Activated CD4-positive, alpha-beta T cell treated with anti-CD3 and anti-CD28 coated beads, Interleukin-2, amount 10 ng/mL, durations not matched to agents 7 days and 5 days (primary cell): ENCODE measurements at regions not wholly inside any gene's neighbourhood (a gene's known extent, or its start where the extent isn't known, plus 50 kb on each side); places are given as distances from the start of the nearest gene placed in this dataset.
"Not testable (repeated sequence)": the region's sequence is repeated elsewhere in the genome, so short reads cannot be mapped to it uniquely, and the experiment has no call there.

ENCODE experiments used
- CTCF ChIA-PET: fragments of 350-600 bp; sonication (Branson Sonifier 250); formaldehyde crosslinking; loops from one replicate; lab custom pipeline; 2021; ENCODE audit warnings: antibody characterized with exemption; lab: Charles Lee
- POLR2A ChIA-PET: fragments of 350-600 bp; sonication (Branson Sonifier 250); formaldehyde crosslinking; loops from one replicate; lab custom pipeline; 2021; ENCODE audit warnings: antibody characterized with exemption; lab: Charles Lee
- DNase-seq: peaks from one replicate; pipeline ENCODE4 v3.0.0-alpha.2; 2020
- H3K27ac Mint-ChIP-seq: one replicate; pipeline ENCODE4 v1.8.0; 2021; ENCODE audit warnings: mild to moderate bottlenecking, moderate library complexity, mixed read lengths
- H3K27me3 Mint-ChIP-seq: one replicate; pipeline ENCODE4 v1.8.0; 2021; ENCODE audit warnings: mixed read lengths
- H3K36me3 Mint-ChIP-seq: one replicate; pipeline ENCODE4 v1.8.0; 2021; ENCODE audit warnings: low read depth, mixed read lengths
- H3K4me1 Mint-ChIP-seq: one replicate; pipeline ENCODE4 v1.8.0; 2021; ENCODE audit warnings: mixed read lengths
- H3K4me3 Mint-ChIP-seq: one replicate; pipeline ENCODE4 v1.8.0; 2021; ENCODE audit warnings: mild to moderate bottlenecking, moderate library complexity, mixed read lengths
- H3K9me3 Mint-ChIP-seq: one replicate; pipeline ENCODE4 v1.8.0; 2021; ENCODE audit warnings: mixed read lengths

DNA sequence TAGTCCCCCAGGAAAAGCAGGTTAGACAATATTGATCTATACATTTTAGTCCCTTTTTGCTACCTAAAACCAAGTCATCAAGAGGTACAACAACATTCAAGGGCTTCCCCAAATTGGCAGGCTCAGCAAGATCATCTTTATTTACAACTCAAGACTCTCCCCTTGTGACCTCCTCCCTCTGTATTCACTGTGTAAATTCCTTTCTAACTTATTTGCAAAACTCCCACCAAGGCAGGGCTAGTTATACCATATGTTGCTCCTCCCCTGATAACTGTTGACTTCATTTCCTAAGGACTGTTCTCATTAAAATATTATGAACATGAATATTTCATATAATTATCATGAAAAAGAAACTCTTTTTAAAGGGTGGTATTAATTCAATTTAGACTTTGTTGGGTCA lies 275.6 kb downstream of the DTHD1 start:
- H3K27ac Mint-ChIP-seq, result no peak overlapping the region
- H3K4me1 Mint-ChIP-seq, result peaks cover 6% of the 10 kb centered on the region
- no peak overlapping the region for H3K4me3 Mint-ChIP-seq
- ChIA-PET CTCF (no interaction called here), POLR2A (no interaction called here)
- no peaks in the 10 kb centered on the region for H3K36me3 Mint-ChIP-seq
- DNase-seq, result no peak
- peaks cover 4% of the 10 kb centered on the region for H3K27me3 Mint-ChIP-seq
- H3K9me3 Mint-ChIP-seq, result no peaks in the 10 kb centered on the region

DNA sequence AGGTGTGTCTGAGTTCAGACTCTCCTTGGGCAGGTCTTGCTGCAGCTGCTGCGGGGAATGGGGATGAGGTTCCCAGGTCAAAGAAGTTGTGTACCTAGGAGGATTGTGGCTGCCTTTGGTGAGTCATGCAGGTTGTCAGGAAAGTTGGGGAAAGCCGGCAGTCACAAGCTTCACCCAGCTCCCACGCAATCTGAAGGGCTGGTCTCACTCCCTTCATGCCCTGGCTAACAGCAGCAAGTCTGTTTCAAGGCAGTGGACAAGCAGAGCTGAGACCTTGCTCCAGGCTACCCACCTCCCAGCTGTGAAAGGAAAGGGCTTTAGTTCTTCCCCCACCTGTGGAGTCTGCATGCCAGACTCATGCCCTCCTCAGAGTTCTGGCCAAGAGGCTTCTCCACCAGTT lies 287.2 kb downstream of the DTHD1 start:
- POLR2A ChIA-PET, result interaction anchor here (0.6 kb wide), 1 partner anchor 623 kb away, joined by 3 read pairs; no protein-coding TSS in a partner anchor
- Mint-ChIP-seq H3K27ac (no peak overlapping the region), H3K9me3 (no peaks in the 10 kb centered on the region), H3K4me3 (no peak overlapping the region), H3K4me1 (no peaks in the 10 kb centered on the region), H3K36me3 (no peaks in the 10 kb centered on the region), H3K27me3 (no peaks in the 10 kb centered on the region)
- CTCF ChIA-PET, result interaction anchor here (0.6 kb wide), 1 partner anchor 102 kb away, joined by 3 read pairs; no protein-coding TSS in a partner anchor
- no peak for DNase-seq

DNA sequence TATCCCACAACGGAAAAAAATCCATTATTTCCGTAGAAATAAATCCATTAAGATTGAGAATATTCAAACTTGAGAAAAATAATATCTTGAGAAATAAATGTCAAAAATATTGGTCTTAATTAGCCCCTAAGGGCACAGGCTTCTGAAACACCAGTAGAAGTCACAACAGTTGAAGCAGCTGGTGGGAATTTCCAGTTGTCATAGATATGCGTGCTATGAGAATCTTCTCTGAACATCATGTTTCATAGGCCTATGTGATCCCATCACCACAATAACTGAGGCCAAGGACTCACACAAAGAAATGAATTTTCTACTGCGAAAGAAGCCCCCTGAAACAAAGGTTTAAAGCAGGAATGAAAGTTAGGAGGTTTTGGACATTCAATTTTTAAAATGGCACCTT lies 292.0 kb downstream of the DTHD1 start:
- Mint-ChIP-seq H3K4me1 (no peaks in the 10 kb centered on the region), H3K36me3 (no peaks in the 10 kb centered on the region), H3K4me3 (no peak overlapping the region), H3K27me3 (no peaks in the 10 kb centered on the region), H3K9me3 (no peaks in the 10 kb centered on the region), H3K27ac (no peak overlapping the region)
- POLR2A ChIA-PET, result no interaction called here
- CTCF ChIA-PET, result no interaction called here
- no peak for DNase-seq

DNA sequence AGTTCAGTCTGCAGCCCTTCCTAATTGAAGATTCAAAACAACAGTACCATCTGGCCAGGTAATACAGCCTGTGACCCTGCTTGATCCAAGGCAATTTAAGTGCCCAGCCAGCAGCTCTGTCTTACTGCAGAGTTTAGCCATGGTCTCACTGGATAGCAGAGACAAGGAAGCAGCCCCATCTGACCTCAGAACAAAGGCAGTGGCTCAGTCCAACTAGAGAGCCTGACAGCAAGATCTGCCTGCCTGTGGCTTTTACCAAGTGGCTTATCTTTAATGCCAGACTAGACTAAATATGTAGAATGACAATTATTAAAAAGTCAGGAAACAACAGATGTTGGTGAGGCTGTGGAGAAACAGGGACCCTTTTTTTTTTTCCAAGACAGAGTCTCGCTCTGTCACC lies 293.4 kb downstream of the DTHD1 start:
- H3K4me1 Mint-ChIP-seq, result no peaks in the 10 kb centered on the region
- H3K27me3 Mint-ChIP-seq, result no peaks in the 10 kb centered on the region
- ChIA-PET CTCF (no interaction called here), POLR2A (no interaction called here)
- H3K27ac Mint-ChIP-seq, result no peak overlapping the region
- H3K36me3 Mint-ChIP-seq, result no peaks in the 10 kb centered on the region
- DNase-seq, result no peak
- H3K4me3 Mint-ChIP-seq, result no peak overlapping the region
- no peaks in the 10 kb centered on the region for H3K9me3 Mint-ChIP-seq

DNA sequence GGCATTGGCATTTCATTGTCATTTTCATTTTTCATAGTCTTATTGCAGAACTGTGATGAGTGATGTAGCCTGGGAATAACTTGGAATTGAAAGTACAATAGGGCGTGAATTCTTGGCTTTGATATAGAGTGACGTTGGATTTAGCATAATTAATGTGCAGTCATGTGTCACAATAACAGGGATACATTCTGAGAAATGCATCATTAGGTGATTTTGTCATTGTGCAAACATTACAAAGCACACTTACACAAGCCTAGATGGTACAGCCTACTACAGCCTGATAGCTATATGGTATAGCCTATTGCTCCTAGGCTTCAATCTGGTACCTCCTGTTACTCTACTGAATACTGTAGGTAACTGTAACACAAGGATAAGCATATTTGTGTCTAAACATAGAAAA lies 300.8 kb downstream of the DTHD1 start:
- Mint-ChIP-seq H3K4me3 (no peak overlapping the region), H3K36me3 (no peaks in the 10 kb centered on the region), H3K27me3 (no peaks in the 10 kb centered on the region), H3K9me3 (peaks cover 6% of the 10 kb centered on the region), H3K27ac (no peak overlapping the region), H3K4me1 (no peaks in the 10 kb centered on the region)
- DNase-seq, result no peak
- ChIA-PET CTCF (no interaction called here), POLR2A (no interaction called here)

DNA sequence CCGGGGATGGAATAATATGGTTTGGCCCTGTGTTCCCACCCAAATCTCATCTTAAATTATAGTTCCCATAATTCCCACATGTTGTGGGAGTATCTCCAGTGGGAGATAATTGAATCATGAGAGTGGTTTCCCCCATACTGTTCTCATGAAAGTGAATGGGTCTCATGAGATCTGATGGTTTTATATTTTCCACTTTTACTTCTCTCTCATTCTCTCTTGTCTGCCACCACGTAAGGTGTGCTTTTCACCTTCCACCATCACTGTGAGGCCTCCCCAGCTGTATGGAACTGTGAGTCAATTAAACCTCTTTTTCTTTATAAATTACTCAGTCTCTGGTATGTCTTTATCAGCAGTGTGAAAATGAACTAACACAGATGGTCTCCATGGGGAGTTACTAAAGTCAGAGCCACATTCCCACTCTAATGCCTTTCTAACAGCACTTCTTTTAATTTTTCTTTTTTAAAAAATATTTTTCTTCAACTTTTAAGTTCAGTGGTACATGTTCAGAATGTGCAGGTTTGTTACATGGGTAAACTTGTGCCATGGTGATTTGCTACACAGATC lies 306.6 kb downstream of the DTHD1 start:
- ChIA-PET POLR2A (no interaction called here), CTCF (no interaction called here)
- Mint-ChIP-seq H3K9me3 (peaks cover 12% of the 10 kb centered on the region), H3K36me3 (no peaks in the 10 kb centered on the region), H3K4me3 (no peak overlapping the region), H3K27me3 (no peaks in the 10 kb centered on the region), H3K4me1 (no peaks in the 10 kb centered on the region), H3K27ac (no peak overlapping the region)
- DNase-seq, result no peak

DNA sequence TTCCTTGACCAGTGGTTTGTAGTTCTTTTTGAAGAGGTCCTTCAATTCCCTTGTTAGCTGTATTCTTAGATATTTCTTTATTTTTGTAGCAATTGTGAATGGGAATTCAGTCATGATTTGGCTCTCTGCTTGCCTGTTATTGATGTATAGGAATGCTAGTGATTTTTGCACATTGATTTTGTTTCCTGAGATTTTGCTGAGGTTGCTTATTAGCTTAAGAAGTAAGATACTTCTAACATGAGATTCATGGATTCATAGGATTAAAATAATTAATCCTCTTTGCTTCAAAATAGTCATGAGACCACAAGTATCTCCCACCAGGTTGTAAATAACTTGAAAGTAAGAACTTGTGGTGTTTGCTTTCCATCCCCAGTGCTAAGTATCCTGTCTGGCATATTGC lies 308.9 kb downstream of the DTHD1 start:
- Mint-ChIP-seq H3K27me3 (no peaks in the 10 kb centered on the region), H3K4me1 (no peaks in the 10 kb centered on the region), H3K9me3 (peaks cover 12% of the 10 kb centered on the region), H3K27ac (no peak overlapping the region), H3K4me3 (no peak overlapping the region), H3K36me3 (no peaks in the 10 kb centered on the region)
- ChIA-PET CTCF (no interaction called here), POLR2A (no interaction called here)
- no peak for DNase-seq

DNA sequence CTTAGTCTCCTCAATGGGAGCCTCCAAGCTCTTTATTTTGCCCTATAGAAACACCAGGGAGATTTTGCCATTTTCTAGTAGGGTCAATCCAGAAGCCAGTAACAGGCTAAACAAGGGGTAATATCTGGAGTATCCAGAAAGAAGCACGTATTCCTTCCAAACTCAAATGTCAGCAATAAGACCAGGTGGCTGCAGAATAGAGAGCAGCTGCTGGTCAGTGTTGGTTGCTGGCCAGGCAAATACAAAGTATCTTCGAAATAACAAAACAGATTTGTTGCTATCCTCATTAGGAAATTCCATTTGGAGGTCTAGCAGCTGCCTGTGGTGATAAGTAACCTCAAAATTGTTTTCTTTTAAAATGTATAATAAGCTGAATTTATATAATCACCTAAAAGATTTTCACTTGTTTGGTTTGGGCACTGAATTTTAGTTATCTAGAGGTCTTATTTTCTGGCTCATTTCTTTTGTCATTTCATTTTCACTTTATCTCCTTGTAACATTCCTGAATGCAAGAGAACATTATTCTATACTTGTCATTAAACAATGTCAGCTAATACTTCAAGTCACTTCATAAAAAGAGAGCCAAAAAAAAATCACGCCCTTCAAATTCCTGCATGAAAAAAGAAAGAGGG lies 320.6 kb downstream of the DTHD1 start:
- Mint-ChIP-seq H3K27ac (no peak overlapping the region), H3K36me3 (no peaks in the 10 kb centered on the region), H3K4me3 (no peak overlapping the region), H3K27me3 (no peaks in the 10 kb centered on the region), H3K4me1 (no peaks in the 10 kb centered on the region), H3K9me3 (no peaks in the 10 kb centered on the region)
- no peak for DNase-seq
- ChIA-PET CTCF (no interaction called here), POLR2A (no interaction called here)

- H3K36me3 Mint-ChIP-seq, result no peaks in the 10 kb centered on the region
- peaks cover 3% of the 10 kb centered on the region for H3K9me3 Mint-ChIP-seq
- no peak overlapping the region for H3K4me3 Mint-ChIP-seq
- H3K27me3 Mint-ChIP-seq, result no peaks in the 10 kb centered on the region
- POLR2A ChIA-PET, result no interaction called here
- no peak overlapping the region for H3K27ac Mint-ChIP-seq
- no peak for DNase-seq
- no peaks in the 10 kb centered on the region for H3K4me1 Mint-ChIP-seq
- CTCF ChIA-PET, result interaction anchor here (0.9 kb wide), 1 partner anchor 21 kb away, joined by 3 read pairs; no protein-coding TSS in a partner anchor
Measured at GRCh38 chr4:36609661-36610060, 328.2 kb downstream of the DTHD1 start.

- no peak overlapping the region for H3K4me3 Mint-ChIP-seq
- CTCF ChIA-PET, result no interaction called here
- no peak overlapping the region for H3K27ac Mint-ChIP-seq
- no peaks in the 10 kb centered on the region for H3K27me3 Mint-ChIP-seq
- no peaks in the 10 kb centered on the region for H3K36me3 Mint-ChIP-seq
- POLR2A ChIA-PET, result no interaction called here
- peaks cover 3% of the 10 kb centered on the region for H3K9me3 Mint-ChIP-seq
- H3K4me1 Mint-ChIP-seq, result no peaks in the 10 kb centered on the region
- no peak for DNase-seq
Measured at GRCh38 chr4:36610628-36611027, 329.2 kb downstream of the DTHD1 start.

DNA sequence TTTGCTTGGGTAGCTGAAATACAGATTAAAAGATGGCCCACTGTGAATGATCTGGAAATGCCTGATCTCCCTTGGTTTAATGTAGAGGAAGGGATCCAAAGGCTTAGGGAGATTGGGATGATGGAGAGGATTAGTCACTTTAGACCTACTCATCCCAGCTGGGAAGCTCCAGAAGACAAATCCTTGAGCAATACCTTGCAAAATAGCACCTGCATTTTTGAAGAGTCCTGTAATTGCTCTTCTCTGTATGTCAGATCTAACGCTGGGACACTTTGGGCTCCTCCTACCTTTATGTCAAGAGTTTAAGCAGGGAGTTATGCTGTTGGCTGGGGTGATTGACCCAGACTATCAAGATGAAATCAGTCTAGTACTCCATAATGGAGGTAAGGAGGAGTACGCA lies 331.7 kb downstream of the DTHD1 start:
- POLR2A ChIA-PET, DNase-seq, H3K4me3 Mint-ChIP-seq, H3K4me1 Mint-ChIP-seq, CTCF ChIA-PET, H3K9me3 Mint-ChIP-seq, H3K27me3 Mint-ChIP-seq, H3K27ac Mint-ChIP-seq, H3K36me3 Mint-ChIP-seq: not testable (repeated sequence)

- POLR2A ChIA-PET, result no interaction called here
- Mint-ChIP-seq H3K9me3 (peaks cover 3% of the 10 kb centered on the region), H3K4me3 (no peak overlapping the region), H3K27ac (no peak overlapping the region), H3K36me3 (no peaks in the 10 kb centered on the region), H3K4me1 (no peaks in the 10 kb centered on the region), H3K27me3 (no peaks in the 10 kb centered on the region)
- CTCF ChIA-PET, result no interaction called here
- no peak for DNase-seq
Measured at GRCh38 chr4:36614011-36614410, 332.6 kb downstream of the DTHD1 start.

DNA sequence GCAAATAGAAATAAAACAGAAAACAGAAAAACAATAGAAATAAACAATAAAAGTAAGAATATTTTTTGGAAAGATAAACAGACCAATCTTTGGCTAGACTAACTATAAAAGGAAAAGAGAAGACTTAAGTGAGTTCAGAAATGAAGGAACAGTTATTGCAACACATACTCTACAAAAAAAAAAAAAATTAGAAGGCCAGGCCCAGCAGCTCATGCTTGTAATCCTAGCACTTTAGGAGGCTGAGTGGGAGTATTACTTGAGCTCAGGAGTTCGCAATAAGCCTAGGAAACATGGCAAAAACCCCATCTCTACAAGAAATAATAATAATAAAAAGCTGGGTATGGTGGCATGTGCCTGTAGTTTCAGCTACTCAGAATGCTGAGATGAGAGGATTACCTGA lies 336.7 kb downstream of the DTHD1 start:
- no peaks in the 10 kb centered on the region for H3K9me3 Mint-ChIP-seq
- DNase-seq, result no peak
- no peaks in the 10 kb centered on the region for H3K36me3 Mint-ChIP-seq
- H3K4me3 Mint-ChIP-seq, result no peak overlapping the region
- H3K27me3 Mint-ChIP-seq, result no peaks in the 10 kb centered on the region
- CTCF ChIA-PET, result no interaction called here
- H3K27ac Mint-ChIP-seq, result no peak overlapping the region
- H3K4me1 Mint-ChIP-seq, result no peaks in the 10 kb centered on the region
- POLR2A ChIA-PET, result no interaction called here

DNA sequence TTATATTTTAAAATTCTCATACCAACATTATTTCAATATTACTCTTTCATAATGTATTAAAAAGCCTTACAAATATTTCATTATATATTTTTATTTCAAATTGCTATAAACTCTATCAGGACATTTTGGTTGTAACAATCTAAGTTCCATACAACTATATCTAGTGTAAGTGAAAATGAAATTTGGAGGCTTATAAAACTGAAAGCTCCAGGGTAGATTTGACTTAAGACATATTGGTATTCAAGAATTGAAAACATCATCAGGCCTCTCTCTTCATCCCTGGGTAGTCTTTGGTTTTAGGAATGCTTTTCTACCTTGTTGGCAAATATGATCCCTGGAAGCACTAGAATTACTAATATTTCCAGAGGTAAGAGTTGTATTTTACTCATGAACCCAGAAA lies 342.6 kb downstream of the DTHD1 start:
- Mint-ChIP-seq H3K36me3 (no peaks in the 10 kb centered on the region), H3K27ac (no peak overlapping the region), H3K27me3 (no peaks in the 10 kb centered on the region), H3K9me3 (no peaks in the 10 kb centered on the region), H3K4me3 (no peak overlapping the region), H3K4me1 (no peaks in the 10 kb centered on the region)
- DNase-seq, result no peak
- CTCF ChIA-PET, result no interaction called here
- POLR2A ChIA-PET, result no interaction called here
